Adrenal gland (tissue), 9 donors: ENCODE measurements at regions not wholly inside any gene's neighbourhood (a gene's known extent, or its start where the extent isn't known, plus 50 kb on each side); places are given as distances from the start of the nearest gene placed in this dataset.
"Not testable (repeated sequence)": the region's sequence is repeated elsewhere in the genome, so short reads cannot be mapped to it uniquely, and the experiment has no call there.

Experiments used
- DNase-seq, 7 donors: peaks; one replicate each; pipeline ENCODE4 v3.0.0-alpha.2; 2019 to 2020
- H3K27ac ChIP-seq, 5 donors: fragments of 200-600 bp; sonication (generic) in 4 of 5; 1 replicate in 3 of 5; 2 replicates in 2 of 5; pipeline versions ENCODE4 v1.5.1 to v1.8.0; 2016 to 2020; ENCODE audit warnings: mild to moderate bottlenecking in 1 of 5
- H3K27me3 ChIP-seq: fragments of 200-600 bp; 2 replicates; pipeline ENCODE4 v1.8.0; 2021
- H3K36me3 ChIP-seq, 2 donors: fragments of 200-600 bp; replicated peaks in 1 of 2; 1 replicate in 1 of 2; 2 replicates in 1 of 2; pipeline versions ENCODE4 v1.5.1 to v1.8.0; 2018 to 2022
- H3K4me1 ChIP-seq, 2 donors: fragments of 200-600 bp; replicated peaks in 1 of 2; 1 replicate in 1 of 2; 2 replicates in 1 of 2; pipeline versions ENCODE4 v1.5.1 to v1.8.0; 2018 to 2021
- H3K4me3 ChIP-seq, 4 donors: fragments of 200-600 bp; sonication (generic) in 3 of 4; one replicate each; pipeline ENCODE4 v1.5.1; 2016 to 2018
- H3K9me3 ChIP-seq, 3 donors: fragments of 200-600 bp; sonication (generic) in 1 of 3; replicated peaks in 1 of 3; 1 replicate in 2 of 3; 2 replicates in 1 of 3; pipeline versions ENCODE4 v1.5.1 to v1.8.0; 2016 to 2021
- CTCF ChIP-seq, 6 experiments: fragments of 450-650 bp in 4 of 6; fragments of 200-600 bp in 2 of 6; sonication (generic) in 1 of 6; IDR thresholded peaks; 1 replicate in 5 of 6; 2 replicates in 1 of 6; pipeline versions ENCODE4 v1.5.1 to v1.8.0; 2016 to 2021; ENCODE audit warnings: antibody characterized with exemption in 6 of 6, mild to moderate bottlenecking in 2 of 6, moderate library complexity in 1 of 6
- POLR2A ChIP-seq, 2 donors: fragments of 450-650 bp; IDR thresholded peaks; one replicate each; pipeline ENCODE4 v1.6.1; 2017; ENCODE audit warnings: antibody characterized with exemption in 2 of 2, mild to moderate bottlenecking in 2 of 2, moderate library complexity in 1 of 2
- WGBS, 4 donors: extraction: QIAGEN DNeasy Blood & Tissue Kit in 2 of 4; methylation state at CpG; one replicate each; pipeline versions ENCODE4 v1.1.5 to v1.1.7; 2013 to 2017; 5-methylcytosine and 5-hydroxymethylcytosine counted together
- intact Hi-C, 2 donors: fragments of 100-400 bp; cut with DNase I; formaldehyde crosslinking; loops; one replicate each; pipeline versions ENCODE4 v1.14.1 to v1.15.0; 2022 to 2023
- donor health status: healthy with polysubstance abuse.
- donor health status: Bipolar disorder and iron deficiency.
- donor health status: DM: yes; HTN: yes; CAD: no.
- donor health status: DM: no; HTN: no; CAD: no.
- donor health status: DM: no; HTN: no; CAD: no.

GRCh38 chr20:12535316-12535715 is 473.5 kb upstream of the SPTLC3 start:
- Histone ChIP-seq H3K4me1 (no peaks in the 10 kb centered on the region), H3K9me3 (no peaks in the 10 kb centered on the region), H3K4me3 (no peak overlapping the region), H3K27ac (no peak overlapping the region), H3K36me3 (no peaks in the 10 kb centered on the region), H3K27me3 (no peaks in the 10 kb centered on the region)
- TF ChIP-seq POLR2A (IDR thresholded peaks at IDR 0.05) (no peak), CTCF (IDR thresholded peaks at IDR 0.05) (no peak)
- intact Hi-C loops: no loop called here
- 17 to 100% (median 39%) methylated on average over 1 of the region's 1 CpG for WGBS, 4 donors
- no peak for DNase-seq

DNA sequence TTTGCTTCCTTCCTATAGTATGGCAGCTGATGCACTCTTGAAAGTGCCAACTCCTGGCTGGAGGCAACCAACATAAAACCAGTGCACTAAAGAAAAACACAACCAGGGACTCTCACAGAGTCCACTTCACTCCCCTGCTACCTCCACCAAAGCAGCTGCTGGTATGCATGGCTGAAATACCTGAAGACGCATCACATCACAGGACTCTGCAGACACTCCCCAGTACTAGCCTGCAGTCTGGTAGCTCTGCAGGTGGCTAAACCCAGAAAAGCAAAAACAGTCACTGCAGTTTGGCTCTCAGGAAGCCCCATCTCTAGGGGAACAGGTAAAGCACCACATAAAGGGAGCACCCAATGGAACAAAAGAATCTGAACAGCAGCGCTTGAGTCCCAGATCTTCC is 473.0 kb upstream of the SPTLC3 start:
- H3K9me3 ChIP-seq: no peaks in the 10 kb centered on the region
- H3K27me3 ChIP-seq: no peaks in the 10 kb centered on the region
- DNase-seq: no peak
- no peaks in the 10 kb centered on the region for H3K4me1 ChIP-seq
- H3K27ac ChIP-seq: no peak overlapping the region
- no peak overlapping the region for H3K4me3 ChIP-seq
- no peaks in the 10 kb centered on the region for H3K36me3 ChIP-seq
- intact Hi-C loops: no loop called here
- WGBS, 4 donors: 88 to 100% (median 94%) methylated on average over 1 to 2 of the region's 2 CpGs
- no peak for TF ChIP-seq POLR2A (IDR thresholded peaks at IDR 0.05)
- TF ChIP-seq CTCF (IDR thresholded peaks at IDR 0.05): no peak

- intact Hi-C loops: no loop called here
These were observed 454.3 kb upstream of the SPTLC3 start for GRCh38 chr20:12554426-12554825.

DNA sequence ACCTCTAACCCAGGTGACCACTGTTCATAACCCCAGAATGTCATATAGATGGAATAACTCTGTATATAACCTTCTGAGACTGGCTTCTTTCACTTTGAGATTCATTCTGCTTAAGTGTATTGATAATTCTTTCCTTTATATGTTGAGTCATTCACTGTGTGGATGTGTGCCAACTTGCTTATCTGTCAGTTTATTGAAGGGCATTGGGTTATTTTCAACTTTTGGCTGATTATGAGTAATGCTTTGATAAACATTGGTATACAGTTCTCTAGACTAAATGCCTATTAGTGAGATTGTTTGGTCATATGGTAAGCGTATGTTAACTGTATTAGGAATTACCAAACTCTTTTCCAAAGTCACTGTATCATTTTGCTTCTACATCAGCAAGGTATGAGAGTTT is 453.4 kb upstream of the SPTLC3 start:
- Histone ChIP-seq H3K27me3 (no peaks in the 10 kb centered on the region), H3K36me3 (no peaks in the 10 kb centered on the region), H3K27ac (no peak overlapping the region), H3K9me3 (no peaks in the 10 kb centered on the region), H3K4me3 (no peak overlapping the region), H3K4me1 (no peaks in the 10 kb centered on the region)
- no peak for TF ChIP-seq CTCF (IDR thresholded peaks at IDR 0.05)
- no peak for TF ChIP-seq POLR2A (IDR thresholded peaks at IDR 0.05)
- peak in 2 of 7 donors; percentile 12 to 29 for DNase-seq
- 56 to 93% (median 66%) methylated on average over 1 of the region's 1 CpG for WGBS, 4 donors
- intact Hi-C loops: no loop called here

More at GRCh38 chr20:12554426-12554825, 454.3 kb upstream of the SPTLC3 start:
- TF ChIP-seq CTCF (IDR thresholded peaks at IDR 0.05): no peak
- TF ChIP-seq POLR2A (IDR thresholded peaks at IDR 0.05): no peak
- no peak overlapping the region for H3K27ac ChIP-seq
- WGBS, 4 donors: 45 to 75% (median 63%) methylated on average over 2 of the region's 2 CpGs
- no peaks in the 10 kb centered on the region for H3K27me3 ChIP-seq
- no peaks in the 10 kb centered on the region for H3K36me3 ChIP-seq
- H3K4me3 ChIP-seq: no peak overlapping the region
- no peak for DNase-seq
- H3K4me1 ChIP-seq: no peaks in the 10 kb centered on the region
- H3K9me3 ChIP-seq: no peaks in the 10 kb centered on the region

- H3K4me1 ChIP-seq, intact Hi-C loops, H3K4me3 ChIP-seq, H3K27ac ChIP-seq, H3K9me3 ChIP-seq, H3K36me3 ChIP-seq, DNase-seq, H3K27me3 ChIP-seq: not testable (repeated sequence)
- 87 to 93% (median 89%) methylated on average over 11 to 12 of the region's 12 CpGs for WGBS, 4 donors
These were observed 452.9 kb upstream of the SPTLC3 start for GRCh38 chr20:12555849-12556248.
